ENCODE measurements at regions not wholly inside any gene's neighbourhood (a gene's known extent, or its start where the extent isn't known, plus 50 kb on each side); places are given as distances from the start of the nearest gene placed in this dataset.
"Not testable (repeated sequence)": the region's sequence is repeated elsewhere in the genome, so short reads cannot be mapped to it uniquely, and the experiment has no call there.

GRCh38 chr4:9547470-9547869 is 103.3 kb downstream of the DEFB131A start:
- DNase-seq (ENCODE audit: low read depth); H4K20me1 ChIP-seq (ENCODE audit: insufficient read depth, low read length); H3K36me3 Mint-ChIP-seq (ENCODE audit: low read depth, unreplicated experiment); H3K9me3 Mint-ChIP-seq (ENCODE audit: unreplicated experiment); H3K4me1 ChIP-seq (ENCODE audit: insufficient read depth, low read length); H3K27ac Mint-ChIP-seq (ENCODE audit: unreplicated experiment); H3K4me1 Mint-ChIP-seq (ENCODE audit: low read depth, unreplicated experiment); H3K27me3 ChIP-seq (ENCODE audit: insufficient read depth, low read length); H2AFZ ChIP-seq (ENCODE audit: low read depth, low read length); H3K79me2 ChIP-seq (ENCODE audit: insufficient read depth, low read length); H3K27me3 Mint-ChIP-seq (ENCODE audit: low read depth, unreplicated experiment); H3K36me3 ChIP-seq (ENCODE audit: insufficient read depth, low read length); H3K4me2 ChIP-seq (ENCODE audit: low read length); H3K4me3 Mint-ChIP-seq (ENCODE audit: unreplicated experiment); H3K9me3 ChIP-seq (ENCODE audit: insufficient read depth, low read depth, low read length); H3K27ac ChIP-seq (ENCODE audit: low read depth, low read length); H3K9ac ChIP-seq (ENCODE audit: low read length); H3K4me3 ChIP-seq (ENCODE audit: insufficient read depth, low read depth, low read length); FAIRE-seq: not testable (repeated sequence)

GRCh38 chr4:9556076-9556475 is 111.9 kb downstream of the DEFB131A start:
- H2AFZ ChIP-seq (ENCODE audit: low read depth, low read length); H3K4me3 ChIP-seq (ENCODE audit: insufficient read depth, low read depth, low read length); FAIRE-seq; H3K36me3 Mint-ChIP-seq (ENCODE audit: low read depth, unreplicated experiment); H3K79me2 ChIP-seq (ENCODE audit: insufficient read depth, low read length); H3K27ac ChIP-seq (ENCODE audit: low read depth, low read length); H3K27me3 ChIP-seq (ENCODE audit: insufficient read depth, low read length); H3K9me3 ChIP-seq (ENCODE audit: insufficient read depth, low read depth, low read length); H3K4me1 ChIP-seq (ENCODE audit: insufficient read depth, low read length); H3K27me3 Mint-ChIP-seq (ENCODE audit: low read depth, unreplicated experiment); H4K20me1 ChIP-seq (ENCODE audit: insufficient read depth, low read length); DNase-seq (ENCODE audit: low read depth); H3K4me1 Mint-ChIP-seq (ENCODE audit: low read depth, unreplicated experiment); H3K4me2 ChIP-seq (ENCODE audit: low read length); H3K4me3 Mint-ChIP-seq (ENCODE audit: unreplicated experiment); H3K27ac Mint-ChIP-seq (ENCODE audit: unreplicated experiment); H3K9ac ChIP-seq (ENCODE audit: low read length); H3K9me3 Mint-ChIP-seq (ENCODE audit: unreplicated experiment); H3K36me3 ChIP-seq (ENCODE audit: insufficient read depth, low read length): not testable (repeated sequence)

- not testable (repeated sequence) for H3K4me1 Mint-ChIP-seq (ENCODE audit: low read depth, unreplicated experiment); H4K20me1 ChIP-seq (ENCODE audit: insufficient read depth, low read length); H3K36me3 ChIP-seq (ENCODE audit: insufficient read depth, low read length); H3K4me3 Mint-ChIP-seq (ENCODE audit: unreplicated experiment); FAIRE-seq; H3K27me3 Mint-ChIP-seq (ENCODE audit: low read depth, unreplicated experiment); H3K4me1 ChIP-seq (ENCODE audit: insufficient read depth, low read length); H3K79me2 ChIP-seq (ENCODE audit: insufficient read depth, low read length); DNase-seq (ENCODE audit: low read depth); H3K9me3 ChIP-seq (ENCODE audit: insufficient read depth, low read depth, low read length); H3K4me2 ChIP-seq (ENCODE audit: low read length); H3K4me3 ChIP-seq (ENCODE audit: insufficient read depth, low read depth, low read length); H2AFZ ChIP-seq (ENCODE audit: low read depth, low read length); H3K9ac ChIP-seq (ENCODE audit: low read length); H3K27me3 ChIP-seq (ENCODE audit: insufficient read depth, low read length); H3K27ac ChIP-seq (ENCODE audit: low read depth, low read length); H3K9me3 Mint-ChIP-seq (ENCODE audit: unreplicated experiment); H3K36me3 Mint-ChIP-seq (ENCODE audit: low read depth, unreplicated experiment); H3K27ac Mint-ChIP-seq (ENCODE audit: unreplicated experiment)
These were observed 133.7 kb downstream of the DEFB131A start for GRCh38 chr4:9577869-9578268.

- not testable (repeated sequence) for H3K4me2 ChIP-seq (ENCODE audit: low read length); H3K4me3 Mint-ChIP-seq (ENCODE audit: unreplicated experiment); H3K27ac ChIP-seq (ENCODE audit: low read depth, low read length); H3K36me3 Mint-ChIP-seq (ENCODE audit: low read depth, unreplicated experiment); H3K79me2 ChIP-seq (ENCODE audit: insufficient read depth, low read length); H3K9me3 Mint-ChIP-seq (ENCODE audit: unreplicated experiment); FAIRE-seq; H3K27ac Mint-ChIP-seq (ENCODE audit: unreplicated experiment); DNase-seq (ENCODE audit: low read depth); H3K9me3 ChIP-seq (ENCODE audit: insufficient read depth, low read depth, low read length); H2AFZ ChIP-seq (ENCODE audit: low read depth, low read length); H3K9ac ChIP-seq (ENCODE audit: low read length); H3K4me1 ChIP-seq (ENCODE audit: insufficient read depth, low read length); H4K20me1 ChIP-seq (ENCODE audit: insufficient read depth, low read length); H3K4me3 ChIP-seq (ENCODE audit: insufficient read depth, low read depth, low read length); H3K27me3 ChIP-seq (ENCODE audit: insufficient read depth, low read length); H3K36me3 ChIP-seq (ENCODE audit: insufficient read depth, low read length); H3K4me1 Mint-ChIP-seq (ENCODE audit: low read depth, unreplicated experiment); H3K27me3 Mint-ChIP-seq (ENCODE audit: low read depth, unreplicated experiment)
These were observed 138.7 kb downstream of the DEFB131A start for GRCh38 chr4:9582880-9583279.
